ENCODE measurements at regions not wholly inside any gene's neighbourhood (a gene's known extent, or its start where the extent isn't known, plus 50 kb on each side); places are given as distances from the start of the nearest gene placed in this dataset.

- Histone ChIP-seq H3K4me1 (ENCODE audit: insufficient read depth) (no peaks in the 10 kb centered on the region), H3K4me2 (no peak overlapping the region), H4K20me1 (ENCODE audit: insufficient read depth, poor library complexity, severe bottlenecking) (no peaks in the 10 kb centered on the region), H3K27me3 (no peaks in the 10 kb centered on the region), H3K9me2 (replicated peaks; ENCODE audit: insufficient read depth) (no peaks in the 10 kb centered on the region), H3K36me3 (replicated peaks; ENCODE audit: insufficient read depth, low read depth) (no peaks in the 10 kb centered on the region), H3K4me3 (no peak overlapping the region), H3K9me3 (ENCODE audit: low read depth) (no peaks in the 10 kb centered on the region), H2AFZ (no peak overlapping the region), H3K27ac (no peak overlapping the region), H3K79me2 (no peaks in the 10 kb centered on the region)
- DNase-seq (ENCODE audit: low spot score) = no peak
- WGBS (ENCODE audit: low lambda C conversion rate, missing lambda C conversion rate) = 93% methylated on average over 1 of the region's 1 CpG
- TF ChIP-seq EZH2phosphoT487 (IDR thresholded peaks at IDR 0.05; ENCODE audit: low read depth, severe bottlenecking, unreplicated experiment) (no peak), CTCF (IDR thresholded peaks at IDR 0.05; ENCODE audit: poor library complexity) (no peak), EZH2 (IDR thresholded peaks at IDR 0.05; ENCODE audit: borderline replicate concordance) (no peak)
Measured at GRCh38 chr12:47328831-47329545, 249.2 kb upstream of the AMIGO2 start.

- TF ChIP-seq CTCF (IDR thresholded peaks at IDR 0.05; ENCODE audit: poor library complexity) (no peak), EZH2phosphoT487 (IDR thresholded peaks at IDR 0.05; ENCODE audit: low read depth, severe bottlenecking, unreplicated experiment) (no peak), EZH2 (IDR thresholded peaks at IDR 0.05; ENCODE audit: borderline replicate concordance) (no peak)
Measured at GRCh38 chr12:47326190-47326589, 246.4 kb upstream of the AMIGO2 start.

GRCh38 chr12:47323802-47324201 lies 244.0 kb upstream of the AMIGO2 start:
- Histone ChIP-seq H3K9me2 (replicated peaks; ENCODE audit: insufficient read depth) (no peaks in the 10 kb centered on the region), H3K9me3 (ENCODE audit: low read depth) (no peaks in the 10 kb centered on the region), H3K36me3 (replicated peaks; ENCODE audit: insufficient read depth, low read depth) (no peaks in the 10 kb centered on the region), H3K79me2 (no peaks in the 10 kb centered on the region), H3K4me2 (no peak overlapping the region), H2AFZ (no peak overlapping the region), H3K4me1 (ENCODE audit: insufficient read depth) (no peaks in the 10 kb centered on the region), H3K27me3 (no peaks in the 10 kb centered on the region), H3K4me3 (no peak overlapping the region), H4K20me1 (ENCODE audit: insufficient read depth, poor library complexity, severe bottlenecking) (no peaks in the 10 kb centered on the region), H3K27ac (no peak overlapping the region)
- no peak for TF ChIP-seq CTCF (IDR thresholded peaks at IDR 0.05; ENCODE audit: poor library complexity)
- no peak for TF ChIP-seq EZH2phosphoT487 (IDR thresholded peaks at IDR 0.05; ENCODE audit: low read depth, severe bottlenecking, unreplicated experiment)
- no peak for TF ChIP-seq EZH2 (IDR thresholded peaks at IDR 0.05; ENCODE audit: borderline replicate concordance)
- 88% methylated on average over 2 of the region's 2 CpGs for WGBS (ENCODE audit: low lambda C conversion rate, missing lambda C conversion rate)
- DNase-seq (ENCODE audit: low spot score) = no peak

More at GRCh38 chr12:47326190-47326589, 246.4 kb upstream of the AMIGO2 start:
- Histone ChIP-seq H3K9me2 (replicated peaks; ENCODE audit: insufficient read depth) (no peaks in the 10 kb centered on the region), H3K36me3 (replicated peaks; ENCODE audit: insufficient read depth, low read depth) (no peaks in the 10 kb centered on the region), H3K9me3 (ENCODE audit: low read depth) (no peaks in the 10 kb centered on the region), H2AFZ (no peak overlapping the region), H4K20me1 (ENCODE audit: insufficient read depth, poor library complexity, severe bottlenecking) (no peaks in the 10 kb centered on the region), H3K4me2 (no peak overlapping the region), H3K4me1 (ENCODE audit: insufficient read depth) (no peaks in the 10 kb centered on the region), H3K27ac (no peak overlapping the region), H3K27me3 (no peaks in the 10 kb centered on the region), H3K79me2 (no peaks in the 10 kb centered on the region), H3K4me3 (no peak overlapping the region)
- no peak for DNase-seq (ENCODE audit: low spot score)
- WGBS (ENCODE audit: low lambda C conversion rate, missing lambda C conversion rate) = 85% methylated on average over 5 of the region's 5 CpGs
